CD14-positive monocyte (primary cell): ENCODE measurements at regions not wholly inside any gene's neighbourhood (a gene's known extent, or its start where the extent isn't known, plus 50 kb on each side); places are given as distances from the start of the nearest gene placed in this dataset.

Source experiments
- DNase-seq, 3 donors: peaks; one replicate each; pipeline ENCODE4 v3.0.0-alpha.2; 2011 to 2022
- H2AFZ ChIP-seq: 2 replicates; pipeline ENCODE4 v1.6.0; 2012; ENCODE audit warnings: mild to moderate bottlenecking, low read depth, low read length, inconsistent platforms; ENCODE audit not compliant: insufficient read depth, poor library complexity, severe bottlenecking
- H3K27ac ChIP-seq, 2 donors: 1 replicate in 1 of 2; 2 replicates in 1 of 2; pipeline ENCODE4 v1.5.1; 2012 to 2013; ENCODE audit warnings: low read length in 2 of 2, control low read depth in 1 of 2, inconsistent platforms in 1 of 2, low read depth in 1 of 2, mild to moderate bottlenecking in 1 of 2
- H3K27me3 ChIP-seq, 2 donors: one replicate each; pipeline versions ENCODE4 v1.6.0 to v1.6.1; 2011 to 2013; ENCODE audit warnings: low read length in 2 of 2; ENCODE audit not compliant: control insufficient read depth in 2 of 2, insufficient read depth in 2 of 2
- H3K36me3 ChIP-seq, 2 donors: replicated peaks in 1 of 2; 1 replicate in 1 of 2; 2 replicates in 1 of 2; pipeline versions ENCODE4 v1.5.1 to v1.6.1; 2012 to 2013; ENCODE audit warnings: low read length in 2 of 2, control low read depth in 1 of 2, inconsistent platforms in 1 of 2, mild to moderate bottlenecking in 1 of 2; ENCODE audit not compliant: insufficient read depth in 2 of 2, control insufficient read depth in 1 of 2
- H3K4me1 ChIP-seq, 2 donors: 1 replicate in 1 of 2; 2 replicates in 1 of 2; pipeline versions ENCODE4 v1.5.1 to v1.6.1; 2012 to 2013; ENCODE audit warnings: low read length in 2 of 2, control low read depth in 1 of 2, inconsistent platforms in 1 of 2, mild to moderate bottlenecking in 1 of 2, moderate library complexity in 1 of 2; ENCODE audit not compliant: insufficient read depth in 2 of 2, control insufficient read depth in 1 of 2
- H3K4me2 ChIP-seq: replicated peaks from 2 replicates; pipeline ENCODE3; 2012; ENCODE audit warnings: low read length, moderate library complexity, mild to moderate bottlenecking; ENCODE audit not compliant: poor library complexity, severe bottlenecking; ENCODE audit errors: extremely low read depth
- H3K4me3 ChIP-seq, 3 experiments: fragments of 200-600 bp in 1 of 3; sonication (generic) in 1 of 3; replicated peaks in 1 of 3; 1 replicate in 2 of 3; 2 replicates in 1 of 3; pipeline ENCODE4 v1.5.1; 2011 to 2013; ENCODE audit warnings: low read length in 3 of 3, mild to moderate bottlenecking in 3 of 3, control low read depth in 2 of 3, low read depth in 2 of 3, inconsistent platforms in 1 of 3, moderate library complexity in 1 of 3
- H3K79me2 ChIP-seq: 2 replicates; pipeline ENCODE4 v1.6.0; 2012; ENCODE audit warnings: mild to moderate bottlenecking, control low read depth, inconsistent platforms, low read length, moderate library complexity; ENCODE audit not compliant: insufficient read depth
- H3K9ac ChIP-seq: 2 replicates; pipeline ENCODE4 v1.6.0; 2017; ENCODE audit warnings: low read length, mild to moderate bottlenecking; ENCODE audit not compliant: insufficient read depth, poor library complexity, severe bottlenecking
- H3K9me3 ChIP-seq, 2 donors: replicated peaks in 1 of 2; 1 replicate in 1 of 2; 2 replicates in 1 of 2; pipeline versions ENCODE4 v1.5.1 to v1.6.1; 2012 to 2013; ENCODE audit warnings: low read length in 2 of 2, control low read depth in 1 of 2; ENCODE audit not compliant: control insufficient read depth in 1 of 2, insufficient read depth in 1 of 2
- H4K20me1 ChIP-seq: 2 replicates; pipeline ENCODE4 v1.6.0; 2012; ENCODE audit warnings: mild to moderate bottlenecking, low read length, control low read depth, moderate library complexity; ENCODE audit not compliant: insufficient read depth
- H3K27ac Mint-ChIP-seq, 7 donors: one replicate each; pipeline ENCODE4 v1.8.0; 2020; ENCODE audit warnings: mild to moderate bottlenecking in 7 of 7, mixed read lengths in 7 of 7, moderate library complexity in 6 of 7, inconsistent platforms in 2 of 7
- H3K27me3 Mint-ChIP-seq, 3 donors: one replicate each; pipeline ENCODE4 v1.8.0; 2021 to 2022; ENCODE audit warnings: low read depth in 3 of 3, mild to moderate bottlenecking in 3 of 3, mixed read lengths in 3 of 3, moderate library complexity in 3 of 3, inconsistent platforms in 1 of 3
- H3K36me3 Mint-ChIP-seq, 2 donors: one replicate each; pipeline ENCODE4 v1.8.0; 2020; ENCODE audit warnings: mixed read lengths in 2 of 2, inconsistent platforms in 1 of 2, mild to moderate bottlenecking in 1 of 2
- H3K4me1 Mint-ChIP-seq: one replicate; pipeline ENCODE4 v1.8.0; 2020; ENCODE audit warnings: mild to moderate bottlenecking, mixed read lengths
- H3K4me3 Mint-ChIP-seq, 2 donors: one replicate each; pipeline ENCODE4 v1.8.0; 2020; ENCODE audit warnings: mild to moderate bottlenecking in 2 of 2, mixed read lengths in 2 of 2, moderate library complexity in 1 of 2
- H3K9me3 Mint-ChIP-seq, 7 donors: one replicate each; pipeline ENCODE4 v1.8.0; 2020 to 2022; ENCODE audit warnings: mixed read lengths in 7 of 7, mild to moderate bottlenecking in 6 of 7, moderate library complexity in 6 of 7, inconsistent platforms in 2 of 7
- WGBS: methylation state at CpG from one replicate; pipeline ENCODE4 v1.1.5; 2013; ENCODE audit warnings: missing lambda C conversion rate; ENCODE audit not compliant: insufficient coverage; 5-methylcytosine and 5-hydroxymethylcytosine counted together
- intact Hi-C, 2 donors: fragments of 100-400 bp; cut with micrococcal nuclease; formaldehyde crosslinking; loops; one replicate each; pipeline versions ENCODE4 v1.15.0 to v1.15.1; 2023
- TF ChIP-seq, protein P1 (sequence below): fragments of 200-600 bp; IDR thresholded peaks from one replicate; pipeline ENCODE4 v1.8.0; 2022; ENCODE audit warnings: antibody characterized with exemption, mild to moderate bottlenecking

DNA sequence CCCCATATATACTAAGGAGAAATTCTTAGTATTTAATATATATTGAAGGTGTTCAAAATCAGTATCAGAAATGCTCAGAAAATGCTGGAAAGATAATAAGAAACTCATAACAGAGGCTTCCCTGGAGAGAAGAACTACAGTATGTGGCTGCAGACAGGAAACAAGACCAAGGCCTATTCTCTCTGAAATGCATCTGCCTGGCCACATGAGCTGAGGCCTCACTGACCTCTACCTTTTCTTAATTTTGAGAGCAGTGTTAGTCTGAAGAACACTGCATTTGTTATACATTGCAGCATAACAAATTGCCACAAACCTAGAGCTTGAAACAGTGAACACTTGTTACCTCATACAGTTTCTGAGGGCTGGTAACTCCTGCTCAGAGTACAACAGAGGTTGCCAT is 133.4 kb upstream of the SPEF2 start:
- no peak for DNase-seq
- Mint-ChIP-seq H3K27me3 (no peaks in the 10 kb centered on the region), H3K4me3 (no peak overlapping the region), H3K9me3 (peaks cover 0 to 1% (median 0%) of the 10 kb centered on the region in 7 donors), H3K4me1 (peaks cover 72% of the 10 kb centered on the region), H3K36me3 (no peaks in the 10 kb centered on the region), H3K27ac (peak overlapping the region; percentile 86 to 94 (median 92))
- no peaks in the 10 kb centered on the region for H3K27me3 ChIP-seq
- H4K20me1 ChIP-seq, result no peaks in the 10 kb centered on the region
- peak overlapping the region in 1 of 3 experiments; percentile 24 for H3K4me3 ChIP-seq
- peak overlapping the region; percentile 51 for H2AFZ ChIP-seq
- no peaks in the 10 kb centered on the region for H3K9me3 ChIP-seq
- peak overlapping the region; percentile 37 for H3K4me2 ChIP-seq
- H3K79me2 ChIP-seq, result no peaks in the 10 kb centered on the region
- intact Hi-C loops, result loop anchor here in 1 of 2 donors (10.0 kb wide), 1 partner anchor 169 kb away; no protein-coding TSS in a partner anchor
- H3K4me1 ChIP-seq, result peaks cover 46 to 64% of the 10 kb centered on the region in 2 donors
- no peak overlapping the region for H3K9ac ChIP-seq
- TF ChIP-seq, protein P1, sequence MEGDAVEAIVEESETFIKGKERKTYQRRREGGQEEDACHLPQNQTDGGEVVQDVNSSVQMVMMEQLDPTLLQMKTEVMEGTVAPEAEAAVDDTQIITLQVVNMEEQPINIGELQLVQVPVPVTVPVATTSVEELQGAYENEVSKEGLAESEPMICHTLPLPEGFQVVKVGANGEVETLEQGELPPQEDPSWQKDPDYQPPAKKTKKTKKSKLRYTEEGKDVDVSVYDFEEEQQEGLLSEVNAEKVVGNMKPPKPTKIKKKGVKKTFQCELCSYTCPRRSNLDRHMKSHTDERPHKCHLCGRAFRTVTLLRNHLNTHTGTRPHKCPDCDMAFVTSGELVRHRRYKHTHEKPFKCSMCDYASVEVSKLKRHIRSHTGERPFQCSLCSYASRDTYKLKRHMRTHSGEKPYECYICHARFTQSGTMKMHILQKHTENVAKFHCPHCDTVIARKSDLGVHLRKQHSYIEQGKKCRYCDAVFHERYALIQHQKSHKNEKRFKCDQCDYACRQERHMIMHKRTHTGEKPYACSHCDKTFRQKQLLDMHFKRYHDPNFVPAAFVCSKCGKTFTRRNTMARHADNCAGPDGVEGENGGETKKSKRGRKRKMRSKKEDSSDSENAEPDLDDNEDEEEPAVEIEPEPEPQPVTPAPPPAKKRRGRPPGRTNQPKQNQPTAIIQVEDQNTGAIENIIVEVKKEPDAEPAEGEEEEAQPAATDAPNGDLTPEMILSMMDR, result no peak
- H3K36me3 ChIP-seq, result no peaks in the 10 kb centered on the region
- H3K27ac ChIP-seq, result peak overlapping the region; percentile 39 to 85

DNA sequence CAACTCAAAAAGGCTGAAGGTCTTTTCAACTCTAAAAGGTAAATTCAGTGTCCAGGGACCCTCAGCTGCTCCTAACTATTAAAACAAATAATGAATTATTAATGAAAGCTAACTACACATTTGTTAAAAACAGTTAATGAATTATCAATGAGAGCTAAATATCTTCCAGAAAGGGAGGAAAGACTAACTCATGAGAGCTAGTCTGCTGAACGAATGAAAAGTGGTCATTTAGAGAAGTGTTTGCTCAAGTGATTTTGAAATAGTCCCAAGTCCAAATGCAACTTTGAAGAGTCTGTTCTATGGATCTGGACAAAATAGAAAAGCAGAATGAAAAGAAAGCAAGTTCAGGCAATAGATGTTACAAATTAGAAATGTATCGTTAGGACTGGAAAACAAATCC is 133.9 kb upstream of the SPEF2 start:
- Histone ChIP-seq H3K27ac (peak overlapping the region; percentile 21 to 85), H3K4me3 (peak overlapping the region in 1 of 3 experiments; percentile 24), H3K4me1 (peaks cover 47 to 65% of the 10 kb centered on the region in 2 donors), H3K9me3 (no peaks in the 10 kb centered on the region), H4K20me1 (no peaks in the 10 kb centered on the region), H3K36me3 (no peaks in the 10 kb centered on the region), H3K9ac (no peak overlapping the region), H2AFZ (peak overlapping the region; percentile 7), H3K27me3 (no peaks in the 10 kb centered on the region), H3K4me2 (peak overlapping the region; percentile 37), H3K79me2 (no peaks in the 10 kb centered on the region)
- Mint-ChIP-seq H3K4me1 (peaks cover 74% of the 10 kb centered on the region), H3K36me3 (no peaks in the 10 kb centered on the region), H3K4me3 (no peak overlapping the region), H3K9me3 (peaks cover 0 to 1% (median 0%) of the 10 kb centered on the region in 7 donors), H3K27ac (peak overlapping the region; percentile 86 to 94 (median 92)), H3K27me3 (no peaks in the 10 kb centered on the region)
- intact Hi-C loops, result loop anchor here in 1 of 2 donors (10.0 kb wide), 1 partner anchor 169 kb away; no protein-coding TSS in a partner anchor
- no CpG with 5 or more reads among the region's 2 CpGs for WGBS
- peak; percentile 23 to 70 (median 43) for DNase-seq
- TF ChIP-seq, protein P1, result no peak
